Activated T-cell treated with anti-CD3 and anti-CD28 coated beads for 48 hours (primary cell): ENCODE measurements at regions not wholly inside any gene's neighbourhood (a gene's known extent, or its start where the extent isn't known, plus 50 kb on each side); places are given as distances from the start of the nearest gene placed in this dataset.

Experiments used
- DNase-seq: peaks from one replicate; pipeline ENCODE4 v3.0.0-alpha.2; 2020; ENCODE audit warnings: low read depth

GRCh38 chr10:118175148-118175547, 128.4 kb upstream of the RAB11FIP2 start:
- no peak for DNase-seq

GRCh38 chr10:118173296-118173695, 126.6 kb upstream of the RAB11FIP2 start:
- no peak for DNase-seq

GRCh38 chr10:118171861-118172260, 125.1 kb upstream of the RAB11FIP2 start:
- DNase-seq: no peak

- no peak for DNase-seq
Measured at GRCh38 chr10:118167056-118167700, 120.4 kb upstream of the RAB11FIP2 start.

GRCh38 chr10:118163217-118163616, 116.5 kb upstream of the RAB11FIP2 start:
- no peak for DNase-seq

GRCh38 chr10:118161461-118162246, 114.9 kb upstream of the RAB11FIP2 start:
- no peak for DNase-seq

GRCh38 chr10:118153287-118153686, 106.5 kb upstream of the RAB11FIP2 start:
- DNase-seq: no peak

GRCh38 chr10:118151461-118151860, 104.7 kb upstream of the RAB11FIP2 start:
- no peak for DNase-seq

- DNase-seq: no peak
Measured at GRCh38 chr10:118148247-118148646, 101.5 kb upstream of the RAB11FIP2 start.

GRCh38 chr10:118145256-118145655, 98.5 kb upstream of the RAB11FIP2 start:
- DNase-seq: no peak

- no peak for DNase-seq
Measured at GRCh38 chr10:118141471-118141870, 94.7 kb upstream of the RAB11FIP2 start.

GRCh38 chr10:118139321-118139720, 92.6 kb upstream of the RAB11FIP2 start:
- no peak for DNase-seq

GRCh38 chr10:118128675-118129074, 81.9 kb upstream of the RAB11FIP2 start:
- DNase-seq: no peak

GRCh38 chr10:118118716-118119115, 72.0 kb upstream of the RAB11FIP2 start:
- no peak for DNase-seq

GRCh38 chr10:118116715-118117449, 70.1 kb upstream of the RAB11FIP2 start:
- DNase-seq: no peak

GRCh38 chr10:118116362-118116714, 69.6 kb upstream of the RAB11FIP2 start:
- no peak for DNase-seq

GRCh38 chr10:118115701-118116100, 69.0 kb upstream of the RAB11FIP2 start:
- DNase-seq: no peak

GRCh38 chr10:118114992-118115391, 68.3 kb upstream of the RAB11FIP2 start:
- DNase-seq: no peak

GRCh38 chr10:118112543-118113125, 65.9 kb upstream of the RAB11FIP2 start:
- DNase-seq: no peak

- DNase-seq: no peak
Measured at GRCh38 chr10:118110750-118111149, 64.0 kb upstream of the RAB11FIP2 start.

GRCh38 chr10:118108194-118109026, 61.7 kb upstream of the RAB11FIP2 start:
- DNase-seq: no peak

- no peak for DNase-seq
Measured at GRCh38 chr10:118107541-118107940, 60.8 kb upstream of the RAB11FIP2 start.
